Hepatocyte (in vitro differentiated cells): ENCODE measurements at regions not wholly inside any gene's neighbourhood (a gene's known extent, or its start where the extent isn't known, plus 50 kb on each side); places are given as distances from the start of the nearest gene placed in this dataset.

Source experiments
- DNase-seq: peaks from one replicate; pipeline ENCODE4 v3.0.0-alpha.2; 2016; ENCODE audit warnings: low spot score
- H2AFZ ChIP-seq: fragments of 200-600 bp; sonication (generic); 2 replicates; pipeline ENCODE4 v1.6.0; 2016; ENCODE audit warnings: antibody characterized with exemption, mild to moderate bottlenecking
- H3K27ac ChIP-seq: fragments of 200-600 bp; sonication (generic); 2 replicates; pipeline ENCODE4 v1.5.1; 2016; ENCODE audit warnings: mild to moderate bottlenecking
- H3K27me3 ChIP-seq: fragments of 200-600 bp; sonication (generic); 2 replicates; pipeline ENCODE4 v1.6.1; 2016
- H3K36me3 ChIP-seq: fragments of 200-600 bp; sonication (generic); replicated peaks from 2 replicates; pipeline ENCODE4 v1.5.1; 2016; ENCODE audit warnings: low read depth; ENCODE audit not compliant: insufficient read depth
- H3K4me1 ChIP-seq: fragments of 200-600 bp; sonication (generic); 2 replicates; pipeline ENCODE4 v1.5.1; 2016; ENCODE audit warnings: mild to moderate bottlenecking, moderate library complexity; ENCODE audit not compliant: insufficient read depth
- H3K4me2 ChIP-seq: fragments of 200-600 bp; sonication (generic); 2 replicates; pipeline ENCODE4 v1.6.0; 2016
- H3K4me3 ChIP-seq: fragments of 200-600 bp; sonication (generic); 2 replicates; pipeline ENCODE4 v1.5.1; 2016; ENCODE audit warnings: mild to moderate bottlenecking
- H3K79me2 ChIP-seq: fragments of 200-600 bp; sonication (generic); 2 replicates; pipeline ENCODE4 v1.6.0; 2017; ENCODE audit warnings: mild to moderate bottlenecking
- H3K9me2 ChIP-seq: fragments of 200-600 bp; sonication (generic); replicated peaks from 2 replicates; pipeline ENCODE4 v1.6.0; 2017; ENCODE audit warnings: mild to moderate bottlenecking; ENCODE audit not compliant: insufficient read depth
- H3K9me3 ChIP-seq: fragments of 200-600 bp; sonication (generic); 2 replicates; pipeline ENCODE4 v1.5.1; 2016; ENCODE audit warnings: low read depth, mild to moderate bottlenecking
- H4K20me1 ChIP-seq: fragments of 200-600 bp; sonication (generic); 2 replicates; pipeline ENCODE4 v1.6.0; 2016; ENCODE audit warnings: mild to moderate bottlenecking; ENCODE audit not compliant: insufficient read depth, poor library complexity, severe bottlenecking
- EZH2 ChIP-seq: fragments of 200-600 bp; sonication (generic); IDR thresholded peaks from 2 replicates; pipeline ENCODE4 v1.6.1; 2016; ENCODE audit warnings: antibody characterized with exemption, mild to moderate bottlenecking, borderline replicate concordance
- EZH2phosphoT487 ChIP-seq: fragments of 200-600 bp; sonication (generic); IDR thresholded peaks from one replicate; pipeline ENCODE4 v1.6.1; 2018; ENCODE audit warnings: antibody characterized with exemption, mild to moderate bottlenecking, low read depth, moderate library complexity; ENCODE audit not compliant: unreplicated experiment, severe bottlenecking
- WGBS: methylation state at CpG from one replicate; pipeline ENCODE4 v1.1.6; 2016; ENCODE audit warnings: low lambda C conversion rate; ENCODE audit errors: missing lambda C conversion rate; 5-methylcytosine and 5-hydroxymethylcytosine counted together
- TF ChIP-seq, protein P1 (sequence below): fragments of 200-600 bp; sonication (generic); IDR thresholded peaks from 2 replicates; pipeline ENCODE4 v1.5.1; 2016; ENCODE audit warnings: antibody characterized with exemption, mild to moderate bottlenecking; ENCODE audit not compliant: poor library complexity

DNA sequence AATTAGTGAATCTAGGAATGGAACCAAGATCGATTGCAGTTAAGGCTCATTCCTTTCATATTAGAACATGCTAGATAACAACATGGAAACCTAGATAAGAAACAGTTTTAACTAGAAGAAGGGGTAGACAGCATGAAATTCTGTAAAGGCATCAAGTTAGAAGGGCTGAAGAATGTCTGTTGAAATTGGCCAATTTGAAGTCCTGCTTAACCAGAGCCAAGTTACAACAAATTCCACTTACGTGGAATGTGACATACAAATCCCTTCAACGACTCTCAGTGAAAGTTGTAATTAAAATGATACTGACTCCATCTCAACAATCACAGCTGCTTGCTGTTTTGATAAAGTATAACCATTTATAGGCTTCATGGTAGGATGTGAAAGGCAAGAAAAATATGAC, 1065.7 kb downstream of the DNAJB9 start:
- Histone ChIP-seq H3K4me2 (no peak overlapping the region), H4K20me1 (no peaks in the 10 kb centered on the region), H2AFZ (no peak overlapping the region), H3K27ac (no peak overlapping the region), H3K27me3 (no peaks in the 10 kb centered on the region), H3K4me3 (no peak overlapping the region), H3K9me3 (no peaks in the 10 kb centered on the region), H3K4me1 (no peaks in the 10 kb centered on the region), H3K79me2 (no peaks in the 10 kb centered on the region), H3K36me3 (no peaks in the 10 kb centered on the region), H3K9me2 (no peaks in the 10 kb centered on the region)
- 67% methylated on average over 3 of the region's 3 CpGs for WGBS
- no peak for TF ChIP-seq EZH2
- TF ChIP-seq, protein P1, sequence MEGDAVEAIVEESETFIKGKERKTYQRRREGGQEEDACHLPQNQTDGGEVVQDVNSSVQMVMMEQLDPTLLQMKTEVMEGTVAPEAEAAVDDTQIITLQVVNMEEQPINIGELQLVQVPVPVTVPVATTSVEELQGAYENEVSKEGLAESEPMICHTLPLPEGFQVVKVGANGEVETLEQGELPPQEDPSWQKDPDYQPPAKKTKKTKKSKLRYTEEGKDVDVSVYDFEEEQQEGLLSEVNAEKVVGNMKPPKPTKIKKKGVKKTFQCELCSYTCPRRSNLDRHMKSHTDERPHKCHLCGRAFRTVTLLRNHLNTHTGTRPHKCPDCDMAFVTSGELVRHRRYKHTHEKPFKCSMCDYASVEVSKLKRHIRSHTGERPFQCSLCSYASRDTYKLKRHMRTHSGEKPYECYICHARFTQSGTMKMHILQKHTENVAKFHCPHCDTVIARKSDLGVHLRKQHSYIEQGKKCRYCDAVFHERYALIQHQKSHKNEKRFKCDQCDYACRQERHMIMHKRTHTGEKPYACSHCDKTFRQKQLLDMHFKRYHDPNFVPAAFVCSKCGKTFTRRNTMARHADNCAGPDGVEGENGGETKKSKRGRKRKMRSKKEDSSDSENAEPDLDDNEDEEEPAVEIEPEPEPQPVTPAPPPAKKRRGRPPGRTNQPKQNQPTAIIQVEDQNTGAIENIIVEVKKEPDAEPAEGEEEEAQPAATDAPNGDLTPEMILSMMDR, result no peak
- no peak for TF ChIP-seq EZH2phosphoT487
- no peak for DNase-seq

DNA sequence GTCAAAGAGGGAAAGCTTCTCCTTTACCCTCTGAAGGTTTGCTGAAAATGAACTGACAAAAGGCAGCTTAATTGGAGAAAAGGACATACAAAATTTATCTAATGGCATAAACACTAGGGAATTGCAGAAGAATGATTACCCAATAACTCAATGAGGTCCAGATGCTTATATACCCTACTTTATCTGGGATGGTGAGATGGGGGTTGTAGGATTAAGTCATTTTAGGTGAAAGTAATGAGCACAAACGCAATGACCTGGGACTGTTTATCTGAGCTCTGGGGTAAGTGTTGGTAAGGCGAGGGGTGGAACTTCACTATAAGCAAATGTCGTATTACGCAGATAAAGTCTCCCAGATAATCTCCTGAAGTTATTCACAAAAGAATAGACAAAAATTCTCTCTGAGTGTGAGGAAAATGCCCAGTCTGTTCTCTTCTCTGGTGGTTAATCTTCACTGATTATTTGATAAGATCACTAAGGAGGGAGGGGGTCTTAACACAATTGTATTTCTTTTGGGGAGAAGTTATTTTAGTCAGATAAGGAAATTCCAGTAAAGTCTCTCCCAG, 1067.8 kb downstream of the DNAJB9 start:
- no peak for DNase-seq
- WGBS, result 39% methylated on average over 4 of the region's 4 CpGs

DNA sequence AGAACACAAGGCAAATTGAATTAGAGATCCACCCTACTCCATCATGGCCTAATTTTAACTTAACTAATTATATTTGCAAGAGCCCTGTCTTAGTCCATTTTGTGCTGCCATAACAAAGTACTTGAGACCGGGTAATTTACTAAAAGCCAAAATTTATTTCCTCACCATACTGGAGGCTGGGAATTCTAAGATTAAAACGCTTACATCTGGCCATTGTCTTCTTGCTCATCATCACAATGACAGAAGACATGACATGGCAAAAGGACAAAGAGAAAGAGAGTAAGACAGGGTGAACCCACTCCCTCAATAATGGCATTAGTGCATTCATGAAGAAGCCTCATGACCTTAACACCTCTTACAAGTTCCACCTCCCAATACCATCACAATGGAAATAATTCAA, 1068.6 kb downstream of the DNAJB9 start:
- no peaks in the 10 kb centered on the region for H3K9me3 ChIP-seq
- H3K4me1 ChIP-seq, result no peaks in the 10 kb centered on the region
- 84% methylated on average over 2 of the region's 2 CpGs for WGBS
- H2AFZ ChIP-seq, result no peak overlapping the region
- no peak overlapping the region for H3K27ac ChIP-seq
- H3K9me2 ChIP-seq, result no peaks in the 10 kb centered on the region
- TF ChIP-seq, protein P1, result no peak
- TF ChIP-seq EZH2 (no peak), EZH2phosphoT487 (no peak)
- H3K27me3 ChIP-seq, result no peaks in the 10 kb centered on the region
- H4K20me1 ChIP-seq, result no peaks in the 10 kb centered on the region
- H3K4me2 ChIP-seq, result no peak overlapping the region
- H3K36me3 ChIP-seq, result no peaks in the 10 kb centered on the region
- DNase-seq, result no peak
- H3K4me3 ChIP-seq, result no peak overlapping the region
- no peaks in the 10 kb centered on the region for H3K79me2 ChIP-seq

More for the DNA sequence above, 1067.8 kb downstream of the DNAJB9 start:
- Histone ChIP-seq H4K20me1 (no peaks in the 10 kb centered on the region), H3K9me3 (no peaks in the 10 kb centered on the region), H3K4me2 (no peak overlapping the region), H3K4me3 (no peak overlapping the region), H3K27me3 (no peaks in the 10 kb centered on the region), H3K36me3 (no peaks in the 10 kb centered on the region), H2AFZ (no peak overlapping the region), H3K9me2 (no peaks in the 10 kb centered on the region), H3K27ac (no peak overlapping the region), H3K79me2 (no peaks in the 10 kb centered on the region), H3K4me1 (no peaks in the 10 kb centered on the region)
- TF ChIP-seq, protein P1, result no peak
- TF ChIP-seq EZH2 (no peak), EZH2phosphoT487 (no peak)

DNA sequence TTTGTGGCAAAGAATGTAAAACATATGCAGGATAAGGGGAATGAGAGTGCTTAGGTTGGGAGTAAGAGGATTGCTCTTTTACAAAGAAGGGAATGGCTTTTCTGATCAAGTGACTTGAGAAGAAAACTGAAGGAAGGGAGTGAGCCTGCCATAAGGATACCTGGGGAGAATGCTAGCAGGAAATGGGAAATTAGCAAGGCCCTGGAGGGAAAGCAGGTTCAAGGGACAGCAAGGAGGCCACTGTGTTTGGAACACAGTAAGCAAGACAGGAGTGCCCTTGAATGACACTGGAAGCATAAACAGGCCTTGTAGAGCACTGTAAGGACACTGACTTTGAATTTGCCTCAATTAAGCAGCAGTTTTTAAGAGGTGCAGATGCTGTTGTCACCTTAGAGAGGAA, 1069.9 kb downstream of the DNAJB9 start:
- Histone ChIP-seq H3K9me2 (no peaks in the 10 kb centered on the region), H3K4me1 (no peaks in the 10 kb centered on the region), H3K27me3 (no peaks in the 10 kb centered on the region), H3K36me3 (no peaks in the 10 kb centered on the region), H4K20me1 (no peaks in the 10 kb centered on the region), H3K79me2 (no peaks in the 10 kb centered on the region), H3K4me3 (no peak overlapping the region), H2AFZ (no peak overlapping the region), H3K9me3 (no peaks in the 10 kb centered on the region), H3K4me2 (no peak overlapping the region), H3K27ac (no peak overlapping the region)
- no peak for TF ChIP-seq EZH2
- no peak for TF ChIP-seq EZH2phosphoT487
- TF ChIP-seq, protein P1, result no peak
- DNase-seq, result no peak
